Activated T-cell treated with anti-CD3 and anti-CD28 coated beads, Interleukin-2, amount 50 U/mL, for 48 hours (primary cell): ENCODE measurements at regions not wholly inside any gene's neighbourhood (a gene's known extent, or its start where the extent isn't known, plus 50 kb on each side); places are given as distances from the start of the nearest gene placed in this dataset.
"Not testable (repeated sequence)": the region's sequence is repeated elsewhere in the genome, so short reads cannot be mapped to it uniquely, and the experiment has no call there.

Experiments
- DNase-seq, 2 experiments: peaks; one replicate each; pipeline ENCODE4 v3.0.0-alpha.2; 2020

DNA sequence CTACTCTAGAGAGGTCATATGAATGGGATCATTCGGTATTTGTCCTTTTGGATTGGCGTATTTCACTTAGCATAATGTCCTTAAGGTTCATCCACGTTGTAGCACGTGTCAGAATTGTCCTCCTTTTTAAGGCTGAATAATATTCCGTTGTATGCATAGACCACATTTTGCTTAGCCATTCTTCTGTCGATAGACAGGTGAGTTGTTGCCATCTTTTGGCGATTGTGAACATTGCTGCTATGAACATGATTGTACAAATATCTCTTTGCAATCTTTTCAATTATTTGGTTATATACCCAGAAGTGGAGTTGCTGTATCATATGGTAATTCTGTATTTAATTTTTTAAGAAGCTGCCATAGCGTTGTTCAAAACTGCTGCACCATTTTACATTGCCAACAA lies 52.4 kb upstream of the GOLGA8J start:
- DNase-seq, result no peak

GRCh38 chr15:30023798-30024295 lies 58.9 kb upstream of the GOLGA8J start:
- no peak for DNase-seq

DNA sequence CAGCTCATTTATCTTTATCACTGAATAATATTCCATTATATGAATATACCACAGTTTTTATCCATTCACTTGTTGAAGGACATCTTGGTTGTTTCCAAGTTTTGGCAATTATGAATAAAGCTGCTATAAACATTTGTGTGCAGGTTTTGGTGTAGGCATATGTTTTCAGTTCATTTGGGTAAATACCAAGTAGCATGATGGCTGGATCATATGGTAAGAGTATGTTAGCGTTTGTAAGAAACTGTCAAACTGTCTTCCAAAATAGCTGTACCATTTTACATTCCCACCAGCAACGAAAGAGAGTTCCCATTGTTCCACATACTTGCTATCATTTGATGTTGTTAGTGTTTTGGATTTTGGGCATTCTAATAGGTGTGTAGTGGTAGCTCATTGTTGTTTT lies 72.0 kb upstream of the GOLGA8J start:
- DNase-seq, result no peak

DNA sequence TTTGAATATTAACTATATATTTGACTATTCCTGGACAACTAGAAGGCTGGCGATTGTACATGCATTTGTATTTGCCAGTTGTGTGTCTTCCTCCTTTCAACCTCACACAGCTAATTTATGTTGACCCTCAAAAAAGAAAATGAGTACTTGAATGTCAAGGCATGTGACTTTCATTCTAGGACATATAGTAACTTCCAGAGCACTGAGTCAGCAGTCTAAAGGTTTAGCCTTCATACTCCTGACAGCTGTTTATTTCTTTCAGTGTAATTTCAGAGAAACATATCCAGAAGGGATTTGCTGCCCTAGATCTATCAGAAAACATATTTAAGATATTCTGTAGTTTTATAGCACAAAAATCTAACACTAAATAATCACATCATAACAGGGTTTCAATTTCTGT lies 74.6 kb upstream of the GOLGA8J start:
- DNase-seq, result no peak

DNA sequence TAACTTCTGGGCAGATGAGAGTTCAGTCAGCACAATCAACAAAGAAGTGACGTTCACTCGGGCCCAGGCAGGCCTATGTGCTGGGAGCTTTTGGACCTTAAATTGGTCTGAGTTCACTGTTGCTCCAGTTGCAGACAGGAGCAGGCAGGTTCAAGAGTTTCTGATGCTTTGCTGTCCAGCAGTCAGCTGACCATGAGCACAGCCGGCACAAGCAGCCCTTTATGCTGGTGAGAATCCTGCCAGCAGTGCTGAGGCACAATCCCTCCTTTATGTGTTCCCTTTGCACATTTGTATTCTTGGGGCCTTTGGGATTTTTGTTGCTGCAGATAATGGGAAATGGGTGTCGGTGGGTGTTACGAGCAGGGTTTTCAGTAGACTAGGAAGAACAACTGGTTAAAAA lies 81.2 kb upstream of the GOLGA8J start:
- DNase-seq, result no peak

- no peak for DNase-seq
These were observed 84.7 kb upstream of the GOLGA8J start for GRCh38 chr15:29998033-29998432.

DNA sequence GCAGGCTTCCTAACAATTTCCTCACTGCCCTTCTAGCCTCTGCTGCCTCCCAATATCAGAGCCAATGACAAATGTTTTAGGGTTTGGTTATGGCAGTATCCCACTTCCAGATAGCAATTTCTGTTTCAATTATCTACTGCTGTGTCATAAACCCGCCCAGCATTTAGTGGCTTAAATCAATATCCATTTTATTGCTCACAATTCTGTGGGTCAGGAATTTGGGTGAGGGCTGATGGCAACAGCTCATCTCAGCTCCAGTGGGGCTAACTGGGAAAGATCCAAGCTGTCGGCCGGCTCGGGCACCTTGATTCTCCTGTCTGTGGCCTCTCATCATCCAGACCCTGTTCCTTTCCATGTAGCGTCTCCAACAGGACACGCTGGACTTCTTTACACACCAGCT lies 85.3 kb upstream of the GOLGA8J start:
- no peak for DNase-seq

- no peak for DNase-seq
These were observed 88.5 kb upstream of the GOLGA8J start for GRCh38 chr15:29994284-29994683.

- DNase-seq, result no peak
These were observed 91.8 kb upstream of the GOLGA8J start for GRCh38 chr15:29990954-29991353.

DNA sequence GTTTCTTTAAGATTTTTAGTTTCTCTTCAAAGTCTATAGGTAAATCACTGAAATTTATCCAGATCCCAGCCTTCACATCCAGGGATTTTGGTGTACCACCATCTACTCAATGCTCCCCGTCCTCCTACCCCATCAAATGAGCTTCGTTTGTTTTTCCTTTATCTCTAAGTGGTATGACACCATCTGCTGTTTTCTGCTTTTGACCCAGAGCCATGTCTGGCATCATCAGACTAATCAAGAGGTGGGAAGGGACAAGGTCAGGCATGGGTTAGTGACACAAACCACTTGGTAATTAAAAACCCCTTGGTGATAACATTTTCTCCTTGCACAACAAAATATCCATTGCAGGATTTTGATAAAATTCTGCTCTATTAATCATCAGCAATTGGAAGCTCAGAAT lies 92.7 kb upstream of the GOLGA8J start:
- DNase-seq, result no peak

DNA sequence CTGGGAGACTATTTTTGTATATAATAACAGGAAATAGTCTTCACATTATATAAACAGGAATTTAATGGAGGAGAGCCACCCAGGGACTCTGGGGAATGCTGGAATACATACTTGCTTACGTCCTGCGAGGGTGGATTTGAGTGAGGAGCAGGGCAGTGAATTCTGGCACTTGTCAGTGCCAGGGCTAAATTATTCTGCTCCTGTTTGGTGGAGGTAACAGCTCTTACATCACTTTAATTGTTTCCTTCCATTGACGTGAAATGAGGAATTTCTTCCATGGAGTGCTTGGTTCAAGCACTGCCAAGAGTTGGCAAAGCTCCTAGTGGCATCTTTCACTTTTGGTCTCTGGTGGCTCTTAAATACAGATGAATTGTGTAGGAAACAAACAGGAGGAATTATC lies 94.1 kb upstream of the GOLGA8J start:
- DNase-seq, result no peak

DNA sequence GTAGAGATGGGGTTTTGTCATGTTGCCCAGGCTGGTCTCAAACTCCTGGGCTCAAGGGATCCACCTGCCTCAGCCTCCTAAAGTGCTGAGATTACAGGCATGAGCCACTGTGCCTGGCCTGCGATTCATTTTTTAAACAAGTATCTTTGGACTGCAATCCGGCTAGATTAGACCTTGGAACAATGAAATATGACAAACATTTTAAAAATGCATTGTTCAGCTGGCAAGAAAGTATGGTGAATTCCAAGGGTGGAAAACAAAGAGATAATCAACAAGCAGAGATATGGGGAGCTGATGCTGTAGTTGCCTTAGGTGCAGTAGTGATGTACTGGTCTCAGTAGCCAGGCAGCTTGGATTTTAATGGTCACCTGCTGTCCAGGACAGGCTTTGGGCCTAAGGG lies 95.8 kb upstream of the GOLGA8J start:
- no peak for DNase-seq

DNA sequence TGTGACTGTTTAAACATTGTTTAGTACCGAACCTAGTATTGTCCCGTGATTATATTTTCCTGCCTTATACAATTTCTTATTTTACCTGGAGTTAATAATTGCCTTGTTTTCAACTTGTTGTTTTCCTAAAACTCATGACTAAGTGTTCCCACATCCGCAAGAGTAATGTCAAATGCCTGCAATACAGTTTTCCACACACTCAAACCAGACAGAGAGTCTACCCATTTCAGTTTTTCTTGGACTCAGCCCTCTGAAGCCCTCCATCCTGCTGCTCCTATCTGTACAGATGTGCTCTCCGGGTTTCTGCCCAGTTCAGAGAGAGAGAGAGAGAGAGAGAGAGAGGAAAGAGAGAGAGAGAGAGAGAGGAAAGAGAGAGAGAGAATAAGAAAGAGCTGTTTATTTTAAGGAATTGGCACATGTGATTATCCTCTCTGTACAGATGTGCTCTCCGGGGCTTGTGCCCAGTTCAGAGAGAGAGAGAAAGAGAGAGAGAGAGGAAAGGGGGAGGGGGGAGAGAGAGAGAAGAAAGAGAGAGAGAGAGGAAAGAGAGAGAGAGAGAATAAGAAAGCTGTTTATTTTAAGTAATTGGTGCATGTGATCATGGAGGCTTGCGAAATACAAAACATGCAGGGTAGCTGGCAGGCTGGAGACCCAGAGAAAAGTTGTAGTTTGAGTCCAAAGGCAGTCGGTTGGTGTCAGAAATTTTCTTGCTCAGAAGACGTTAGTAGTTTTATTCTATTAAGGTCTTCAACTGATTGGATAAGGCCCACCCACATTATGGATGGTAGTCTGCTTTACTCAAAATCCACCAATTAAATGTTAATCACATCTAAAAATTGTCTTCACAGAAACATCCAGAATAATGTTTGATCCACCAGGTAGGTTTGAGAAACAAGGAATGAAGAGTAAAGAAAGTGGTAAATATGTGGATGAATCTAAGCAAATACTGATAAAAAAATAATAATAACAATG lies 104.1 kb upstream of the GOLGA8J start:
- no peak for DNase-seq

- not testable (repeated sequence) for DNase-seq
These were observed 108.7 kb upstream of the GOLGA8J start for GRCh38 chr15:29974056-29974455.

GRCh38 chr15:29972051-29972450 lies 110.7 kb upstream of the GOLGA8J start:
- DNase-seq, result no peak

- DNase-seq, result no peak
These were observed 112.4 kb upstream of the GOLGA8J start for GRCh38 chr15:29970402-29970695.

- no peak for DNase-seq
These were observed 113.0 kb upstream of the GOLGA8J start for GRCh38 chr15:29969562-29970401.

DNA sequence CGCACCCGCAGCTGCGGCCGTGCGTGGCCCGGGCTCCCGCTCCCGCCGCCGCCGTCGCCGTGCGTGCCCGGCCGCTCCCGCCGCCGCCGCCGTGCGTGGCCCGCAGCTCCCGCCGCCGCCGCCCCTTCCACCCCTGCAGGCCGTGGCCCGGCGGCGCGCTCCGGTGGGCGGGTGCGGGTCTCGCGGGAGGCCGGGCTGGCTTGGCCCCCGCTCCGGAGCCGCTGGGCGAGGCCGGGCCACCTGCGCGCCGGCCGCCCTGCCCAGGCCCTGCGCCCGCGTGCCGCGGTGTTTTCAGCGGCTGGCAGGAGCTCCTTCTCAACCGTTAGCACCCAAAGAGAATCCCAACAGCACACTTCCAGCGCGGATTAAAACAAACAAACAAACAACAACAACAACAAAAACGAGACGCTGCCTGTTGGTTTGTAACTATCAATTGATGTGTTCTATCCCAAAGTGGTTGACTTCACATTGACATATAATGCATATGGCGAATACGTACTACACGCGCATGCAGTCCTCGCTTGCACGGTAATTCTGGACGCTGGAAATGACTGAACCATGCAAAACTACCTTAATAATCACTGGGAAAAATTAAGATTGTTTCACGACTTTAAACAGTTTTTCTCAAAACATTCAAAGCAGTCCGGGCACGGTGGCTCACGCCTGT lies 113.7 kb upstream of the GOLGA8J start:
- no peak for DNase-seq

- DNase-seq, result no peak
These were observed 114.5 kb upstream of the GOLGA8J start for GRCh38 chr15:29968099-29968894.

DNA sequence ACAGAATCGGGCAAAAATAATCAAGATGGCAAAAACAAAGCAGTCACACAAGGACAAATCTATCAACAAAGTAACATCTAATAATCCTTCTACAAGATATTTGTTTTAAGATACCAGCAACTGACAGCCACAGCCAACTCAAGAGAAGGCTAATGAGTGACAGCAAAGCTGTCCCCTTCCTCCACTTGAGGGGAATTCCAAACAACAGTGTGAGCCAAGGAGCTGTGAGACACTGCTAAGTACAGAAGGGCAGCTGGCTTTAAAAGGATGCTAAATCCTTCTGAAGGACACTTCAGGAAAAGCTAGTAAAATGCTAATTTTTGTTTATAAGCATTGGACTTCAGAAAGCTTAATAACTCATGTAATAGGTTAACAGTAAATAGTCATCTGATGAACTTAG lies 120.3 kb upstream of the GOLGA8J start:
- no peak for DNase-seq

DNA sequence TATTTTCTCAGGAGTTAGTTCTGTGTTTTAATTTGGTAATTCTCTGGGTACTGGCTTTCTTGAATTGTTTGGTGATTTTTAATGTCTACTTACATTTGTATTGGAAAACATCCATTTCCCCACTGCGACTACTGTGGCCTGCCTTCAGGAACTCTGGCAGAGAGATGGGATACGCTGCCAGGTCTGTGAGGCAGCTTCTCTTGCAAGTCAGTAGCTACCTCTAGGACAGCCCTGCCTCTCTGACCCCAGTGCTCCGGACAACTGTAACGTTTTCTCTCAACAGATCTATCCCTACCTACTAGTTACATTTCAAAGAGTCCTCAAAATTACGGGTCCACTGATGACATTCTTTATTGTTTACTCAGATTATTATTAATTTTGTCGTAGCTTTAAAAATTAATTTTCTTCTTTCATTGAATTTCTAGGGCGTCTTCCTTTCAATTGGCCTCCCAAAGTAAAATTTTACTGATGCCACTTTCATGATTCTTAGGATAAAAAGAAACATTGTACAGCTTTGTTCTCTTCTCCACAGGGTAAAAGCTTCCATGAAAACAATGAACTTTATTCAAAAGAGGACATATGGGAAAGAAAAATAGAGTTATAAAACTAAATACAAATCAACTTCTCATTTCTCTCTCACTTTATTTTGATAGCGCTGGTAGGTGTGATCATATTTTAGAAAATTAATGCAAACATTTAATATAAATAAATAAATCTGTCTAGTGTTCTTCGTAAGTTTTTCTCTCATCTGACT lies 123.2 kb upstream of the GOLGA8J start:
- no peak for DNase-seq

DNA sequence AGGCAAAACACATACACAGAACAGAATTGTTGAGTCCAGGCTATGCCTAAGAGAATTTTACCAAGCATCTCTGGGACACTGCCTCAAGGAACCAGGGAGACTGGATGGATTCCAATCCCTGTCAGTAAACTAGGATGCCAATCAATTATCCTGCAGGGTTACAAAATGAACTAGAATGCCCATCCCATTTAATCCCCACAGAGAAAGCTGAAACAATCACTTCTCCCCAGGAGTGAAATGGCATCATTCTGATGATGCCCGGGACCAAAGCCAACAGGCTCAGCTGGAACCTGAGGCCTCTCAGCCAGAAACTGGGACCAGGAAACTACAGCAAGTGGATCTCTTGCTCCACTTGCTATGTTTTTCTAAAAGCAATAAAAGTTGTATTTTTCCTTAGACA lies 130.0 kb upstream of the TJP1 start:
- DNase-seq, result no peak
